A549 (cell line): ENCODE measurements at regions not wholly inside any gene's neighbourhood (a gene's known extent, or its start where the extent isn't known, plus 50 kb on each side); places are given as distances from the start of the nearest gene placed in this dataset.

Source experiments
- ATAC-seq, 2 experiments: fragments of 200-7000 bp in 1 of 2; fragments of >200 bp in 1 of 2; cut with Nextera tagmentation in 1 of 2; cut with Tn5 transposase in 1 of 2; 3 replicates each; pipeline versions ENCODE4 v1.8.0 to v1.9.1; 2018 to 2020; ENCODE audit warnings: mild to moderate bottlenecking in 1 of 2, moderate library complexity in 1 of 2
- CTCF ChIA-PET: fragments of 300-600 bp; sonication (Branson Sonifier 250); formaldehyde crosslinking; extraction: SDS; loops from one replicate; lab custom pipeline; 2021; ENCODE audit warnings: antibody characterized with exemption, inconsistent platforms; lab: Yijun Ruan, JAX
- POLR2A ChIA-PET: fragments of 350-600 bp; formaldehyde crosslinking; extraction: SDS; loops from one replicate; lab custom pipeline; 2021; ENCODE audit warnings: antibody characterized with exemption, inconsistent platforms; lab: Yijun Ruan, JAX
- DNase-seq, 2 experiments: peaks; one replicate each; pipeline versions ENCODE4 v3.0.0 to v3.0.0-alpha.2; 2011 to 2016; ENCODE audit warnings: low read depth in 1 of 2, low spot score in 1 of 2
- FAIRE-seq: peaks from 2 replicates; lab custom pipeline; 2011; peaks lifted over from hg19 to GRCh38; lab: Jason Lieb, UNC
- H3K27ac ChIP-seq, 2 experiments: fragments of >200 bp; sonication (Bioruptor Twin); formaldehyde crosslinking; 3 replicates each; pipeline ENCODE4 v1.5.1; 2016 to 2017
- H3K4me1 ChIP-seq: fragments of >200 bp; sonication (Bioruptor Twin); formaldehyde crosslinking; 3 replicates; pipeline ENCODE4 v1.6.1; 2016
- H3K4me2 ChIP-seq: fragments of >200 bp; sonication (Bioruptor Twin); formaldehyde crosslinking; 3 replicates; pipeline ENCODE4 v1.6.1; 2016
- H3K4me3 ChIP-seq: fragments of >200 bp; sonication (Bioruptor Twin); formaldehyde crosslinking; 3 replicates; pipeline ENCODE4 v1.5.1; 2016
- H3K9me3 ChIP-seq: fragments of >200 bp; sonication (Bioruptor Twin); formaldehyde crosslinking; 3 replicates; pipeline ENCODE4 v1.6.1; 2016
- CHD4 ChIP-seq: fragments of 200-600 bp; sonication (generic); IDR thresholded peaks from 2 replicates; pipeline ENCODE4 v1.6.1; 2016; ENCODE audit warnings: antibody characterized with exemption, mild to moderate bottlenecking, borderline replicate concordance
- CTCF ChIP-seq: fragments of >200 bp; sonication (Bioruptor Twin); formaldehyde crosslinking; IDR thresholded peaks from 3 replicates; pipeline ENCODE4 v1.5.1; 2016
- EHF ChIP-seq: fragments of 250-450 bp; sonication (Bioruptor Pico); IDR thresholded peaks from 2 replicates; pipeline ENCODE4 v1.5.0; 2020; ENCODE audit warnings: mild to moderate bottlenecking
- HES2 ChIP-seq: fragments of >200 bp; sonication (Bioruptor Twin); formaldehyde crosslinking; IDR thresholded peaks from 2 replicates; pipeline ENCODE4 v1.6.1; 2016
- HEYL ChIP-seq: fragments of 250-450 bp; sonication (Bioruptor Pico); IDR thresholded peaks from 2 replicates; pipeline ENCODE4 v1.8.0; 2021; ENCODE audit warnings: mild to moderate bottlenecking, moderate library complexity
- HMGXB4 ChIP-seq: fragments of 250-450 bp; sonication (Bioruptor Pico); IDR thresholded peaks from 2 replicates; pipeline ENCODE4 v1.5.0; 2021; ENCODE audit warnings: mild to moderate bottlenecking, moderate library complexity, borderline replicate concordance
- HOXA7 ChIP-seq: fragments of 250-450 bp; sonication (Bioruptor Pico); IDR thresholded peaks from 2 replicates; pipeline ENCODE4 v1.5.0; 2020; ENCODE audit warnings: mild to moderate bottlenecking, moderate library complexity
- KDM5A ChIP-seq: fragments of 200-600 bp; sonication (generic); IDR thresholded peaks from 2 replicates; pipeline ENCODE4 v1.6.1; 2016; ENCODE audit warnings: antibody characterized with exemption, mild to moderate bottlenecking
- MAFK ChIP-seq: fragments of 450-650 bp; IDR thresholded peaks from 2 replicates; pipeline ENCODE4 v1.6.1; 2014; ENCODE audit not compliant: partially characterized antibody
- POLR2A ChIP-seq: IDR thresholded peaks from 2 replicates; pipeline ENCODE4 v1.6.1; 2012; ENCODE audit warnings: mild to moderate bottlenecking, low read length
- RAD21 ChIP-seq, 2 experiments: fragments of >200 bp in 1 of 2; sonication (Bioruptor Twin) in 1 of 2; formaldehyde crosslinking in 1 of 2; IDR thresholded peaks in 1 of 2; conservative IDR thresholded peaks in 1 of 2; 2 replicates in 1 of 2; 3 replicates in 1 of 2; pipeline ENCODE4 v1.6.1; 2012 to 2018; ENCODE audit warnings: inconsistent platforms in 1 of 2
- RFX5 ChIP-seq: fragments of 450-650 bp; IDR thresholded peaks from 2 replicates; pipeline ENCODE4 v1.7.1; 2014; ENCODE audit warnings: antibody characterized with exemption, mild to moderate bottlenecking, moderate library complexity
- SMC3 ChIP-seq: fragments of >200 bp; sonication (Bioruptor Twin); formaldehyde crosslinking; IDR thresholded peaks from 3 replicates; pipeline ENCODE4 v1.6.1; 2018; ENCODE audit warnings: inconsistent platforms
- TFCP2L1 ChIP-seq: fragments of 250-450 bp; sonication (Bioruptor Pico); IDR thresholded peaks from 2 replicates; pipeline ENCODE4 v1.5.0; 2021; ENCODE audit warnings: mild to moderate bottlenecking
- TP53 ChIP-seq: fragments of 250-450 bp; sonication (Bioruptor Pico); IDR thresholded peaks from 2 replicates; pipeline ENCODE4 v1.5.0; 2021; ENCODE audit warnings: mild to moderate bottlenecking, moderate library complexity
- WGBS: methylation state at CpG from one replicate; pipeline ENCODE4 v1.1.6; 2017; ENCODE audit errors: missing lambda C conversion rate; 5-methylcytosine and 5-hydroxymethylcytosine counted together
- TF ChIP-seq, protein P1 (sequence below): fragments of >200 bp; sonication (Bioruptor Twin); formaldehyde crosslinking; IDR thresholded peaks from 3 replicates; pipeline ENCODE4 v1.6.1; 2016
- TF ChIP-seq, protein P2 (sequence below): fragments of 150-350 bp; IDR thresholded peaks from 2 replicates; pipeline ENCODE4 v1.6.1; 2014; ENCODE audit warnings: low read depth, mild to moderate bottlenecking, low read length

DNA sequence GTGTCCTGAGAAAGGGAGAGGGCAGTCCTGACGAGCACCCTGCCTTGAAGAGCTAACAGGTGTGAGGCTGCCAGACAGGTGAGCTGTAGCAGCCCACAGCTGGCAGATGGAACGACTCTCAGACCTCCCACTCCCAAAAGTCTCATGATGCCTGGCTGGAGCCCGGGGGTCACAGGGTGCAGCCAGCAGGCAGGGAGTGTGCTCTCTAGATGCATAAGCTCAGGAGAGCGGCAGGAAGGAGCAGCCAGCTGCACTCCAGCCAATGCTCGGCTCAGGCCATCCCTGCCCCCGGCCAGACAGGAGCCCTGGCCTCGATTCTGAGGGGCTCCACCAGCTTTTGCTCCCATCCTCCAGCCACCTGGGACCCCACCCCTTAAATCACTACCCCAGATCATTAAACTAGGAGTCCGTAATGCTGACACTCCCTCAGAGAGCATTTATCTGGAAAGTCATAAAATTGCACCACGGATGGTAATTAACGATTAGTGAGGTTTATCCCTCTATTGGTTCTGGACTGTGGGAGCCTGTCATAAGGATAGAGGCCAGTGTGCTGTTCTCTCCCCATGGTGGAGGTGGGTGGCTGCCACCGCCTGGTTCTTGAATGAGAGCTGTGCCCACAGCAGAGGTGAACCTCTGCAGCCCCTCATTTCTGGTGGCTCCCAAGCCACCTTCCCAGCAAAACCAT is 63.5 kb upstream of the ZMIZ1 start:
- no peak for TF ChIP-seq RFX5
- TF ChIP-seq, all 56 proteins: peak for 0
- CTCF ChIA-PET: no interaction called here
- H3K27ac ChIP-seq: no peak overlapping the region
- H3K4me2 ChIP-seq: no peak overlapping the region
- FAIRE-seq (no peak), ATAC-seq (no peak), DNase-seq (no peak)
- POLR2A ChIA-PET: no interaction called here
- H3K9me3 ChIP-seq: no peaks in the 10 kb centered on the region
- no peaks in the 10 kb centered on the region for H3K4me1 ChIP-seq
- 59% methylated on average over 11 of the region's 11 CpGs for WGBS
- H3K4me3 ChIP-seq: no peak overlapping the region

- ChIA-PET CTCF (interaction anchor here (1.0 to 1.2 kb wide), 2 partner anchors 11 to 16 kb away, joined by 3 read pairs; no protein-coding TSS in a partner anchor), POLR2A (no interaction called here)
- no peaks in the 10 kb centered on the region for H3K9me3 ChIP-seq
- no peak for FAIRE-seq
- ATAC-seq: no peak
- no peak for DNase-seq
- no peak overlapping the region for H3K4me3 ChIP-seq
- TF ChIP-seq CHD4 (no peak), CTCF (no peak)
- TF ChIP-seq, protein P1, sequence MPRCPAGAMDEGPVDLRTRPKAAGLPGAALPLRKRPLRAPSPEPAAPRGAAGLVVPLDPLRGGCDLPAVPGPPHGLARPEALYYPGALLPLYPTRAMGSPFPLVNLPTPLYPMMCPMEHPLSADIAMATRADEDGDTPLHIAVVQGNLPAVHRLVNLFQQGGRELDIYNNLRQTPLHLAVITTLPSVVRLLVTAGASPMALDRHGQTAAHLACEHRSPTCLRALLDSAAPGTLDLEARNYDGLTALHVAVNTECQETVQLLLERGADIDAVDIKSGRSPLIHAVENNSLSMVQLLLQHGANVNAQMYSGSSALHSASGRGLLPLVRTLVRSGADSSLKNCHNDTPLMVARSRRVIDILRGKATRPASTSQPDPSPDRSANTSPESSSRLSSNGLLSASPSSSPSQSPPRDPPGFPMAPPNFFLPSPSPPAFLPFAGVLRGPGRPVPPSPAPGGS: no peak
- H3K4me1 ChIP-seq: no peaks in the 10 kb centered on the region
- no peak overlapping the region for H3K27ac ChIP-seq
- 93% methylated on average over 8 of the region's 8 CpGs for WGBS
- no peak overlapping the region for H3K4me2 ChIP-seq
Observed at GRCh38 chr10:79007018-79007417, 61.7 kb upstream of the ZMIZ1 start.

DNA sequence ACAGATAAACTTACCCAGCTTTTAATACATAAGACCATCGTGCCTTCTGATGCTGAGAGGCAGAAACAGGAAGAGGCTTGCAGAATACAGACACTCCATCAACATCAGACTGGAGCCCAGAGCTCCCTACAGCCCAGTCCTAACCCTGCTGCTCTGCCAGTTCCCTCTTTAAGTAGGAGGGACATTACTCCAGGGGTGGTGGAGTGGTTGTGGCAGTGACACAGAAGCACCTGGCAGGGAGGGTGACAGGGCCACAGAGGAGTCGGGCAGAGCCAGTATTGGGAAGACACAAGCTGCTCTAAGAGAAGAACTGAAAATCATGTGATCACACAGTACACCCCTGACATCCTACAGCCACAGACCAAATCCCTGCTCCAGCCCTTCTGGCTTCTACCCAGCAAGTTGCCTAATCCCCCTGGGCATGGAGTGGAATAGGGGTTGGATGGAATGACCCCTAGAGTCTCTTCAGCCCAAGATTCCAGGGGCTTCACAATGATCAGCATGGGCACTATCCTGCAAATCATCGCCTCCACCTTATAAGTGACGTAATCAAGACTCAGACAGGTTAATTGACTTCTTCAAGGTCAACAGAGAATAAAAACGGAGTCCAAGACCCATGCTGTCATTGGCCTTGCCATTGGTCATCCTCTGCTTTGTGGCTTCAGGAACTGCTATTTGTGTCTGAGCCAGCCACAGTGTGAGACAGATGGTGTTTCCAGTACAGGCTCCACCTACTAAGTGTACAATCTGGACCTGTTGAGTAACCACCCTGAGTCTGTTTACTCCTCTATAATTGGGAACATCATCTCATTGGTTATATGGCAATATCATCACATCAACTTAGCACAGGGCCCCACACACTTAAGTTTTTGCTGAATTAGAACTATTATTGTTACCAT is 61.1 kb upstream of the ZMIZ1 start:
- no peak for ATAC-seq
- TF ChIP-seq HES2 (no peak), TFCP2L1 (CRISPR knock-in tag) (no peak), TP53 (CRISPR knock-in tag) (no peak), POLR2A (no peak), KDM5A (no peak), MAFK (no peak), HOXA7 (CRISPR knock-in tag) (no peak), SMC3 (no peak), EHF (CRISPR knock-in tag) (no peak), RAD21 (conservative IDR thresholded peaks at IDR 0.05 in 1 of 2, IDR thresholded peaks at IDR 0.05 in 1 of 2) (no peak), HEYL (CRISPR knock-in tag) (no peak), HMGXB4 (CRISPR knock-in tag) (no peak)
- TF ChIP-seq, protein P2, sequence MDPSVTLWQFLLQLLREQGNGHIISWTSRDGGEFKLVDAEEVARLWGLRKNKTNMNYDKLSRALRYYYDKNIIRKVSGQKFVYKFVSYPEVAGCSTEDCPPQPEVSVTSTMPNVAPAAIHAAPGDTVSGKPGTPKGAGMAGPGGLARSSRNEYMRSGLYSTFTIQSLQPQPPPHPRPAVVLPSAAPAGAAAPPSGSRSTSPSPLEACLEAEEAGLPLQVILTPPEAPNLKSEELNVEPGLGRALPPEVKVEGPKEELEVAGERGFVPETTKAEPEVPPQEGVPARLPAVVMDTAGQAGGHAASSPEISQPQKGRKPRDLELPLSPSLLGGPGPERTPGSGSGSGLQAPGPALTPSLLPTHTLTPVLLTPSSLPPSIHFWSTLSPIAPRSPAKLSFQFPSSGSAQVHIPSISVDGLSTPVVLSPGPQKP: no peak
- TF ChIP-seq, protein P1: no peak

More for the DNA sequence above, 61.1 kb upstream of the ZMIZ1 start:
- no peak overlapping the region for H3K4me2 ChIP-seq
- ChIA-PET CTCF (interaction anchor here (1.0 to 1.2 kb wide), 2 partner anchors 10 to 16 kb away, joined by 3 read pairs; no protein-coding TSS in a partner anchor), POLR2A (no interaction called here)
- H3K9me3 ChIP-seq: no peaks in the 10 kb centered on the region
- DNase-seq: no peak
- H3K27ac ChIP-seq: no peak overlapping the region
- no peak overlapping the region for H3K4me3 ChIP-seq
- no peak for FAIRE-seq
- 64% methylated on average over 5 of the region's 5 CpGs for WGBS
- no peaks in the 10 kb centered on the region for H3K4me1 ChIP-seq
